GM12878 (cell line): ENCODE measurements at regions not wholly inside any gene's neighbourhood (a gene's known extent, or its start where the extent isn't known, plus 50 kb on each side); places are given as distances from the start of the nearest gene placed in this dataset.

Source experiments
- ATAC-seq: fragments of 200-7000 bp; cut with Tn5 transposase; 3 replicates; pipeline ENCODE4 v1.9.1; 2020; ENCODE audit warnings: mild to moderate bottlenecking, moderate library complexity
- BruUV-seq: library from RNA; stranded (reverse); fragments of 400-500 nt; replicated peaks from 2 replicates; lab custom pipeline; 2021; lab: Mats Ljungman, UMichigan
- CTCF ChIA-PET: fragments of 300-600 bp; sonication (Branson Sonifier 250); formaldehyde crosslinking; extraction: SDS; loops from one replicate; lab custom pipeline; 2021; ENCODE audit warnings: inconsistent platforms; lab: Yijun Ruan, JAX
- POLR2A ChIA-PET: fragments of 350-600 bp; formaldehyde crosslinking; extraction: SDS; loops from one replicate; lab custom pipeline; 2021; ENCODE audit warnings: inconsistent platforms; lab: Charles Lee
- RAD21 ChIA-PET: fragments of 300-600 bp; sonication (Branson Sonifier 250); formaldehyde crosslinking; loops from one replicate; lab custom pipeline; 2023; ENCODE audit warnings: antibody characterized with exemption; ENCODE audit not compliant: unreplicated experiment; lab: Charles Lee
- SMC1A ChIA-PET: fragments of 300-600 bp; sonication (Branson Sonifier 250); formaldehyde crosslinking; loops from one replicate; lab custom pipeline; 2023; ENCODE audit not compliant: unreplicated experiment, uncharacterized antibody; lab: Charles Lee
- DNase-seq: peaks from one replicate; pipeline ENCODE4 v3.0.0-alpha.2; 2011; ENCODE audit warnings: low read depth, low spot score
- FAIRE-seq: peaks from 3 replicates; lab custom pipeline; 2011; peaks lifted over from hg19 to GRCh38; lab: Jason Lieb, UNC
- H2AFZ ChIP-seq: 2 replicates; pipeline ENCODE4 v1.6.0; 2011; ENCODE audit warnings: low read depth, low read length, control low read depth; ENCODE audit not compliant: control insufficient read depth
- H3K27ac ChIP-seq: 2 replicates; pipeline ENCODE4 v1.5.1; 2011; ENCODE audit warnings: control low read depth; ENCODE audit not compliant: control insufficient read depth, insufficient read depth
- H3K27me3 ChIP-seq, 2 experiments: replicated peaks in 1 of 2; 2 replicates each; pipeline versions ENCODE4 v1.6.0 to v1.6.1; 2011; ENCODE audit warnings: low read length in 1 of 2; ENCODE audit not compliant: control insufficient read depth in 2 of 2, insufficient read depth in 2 of 2
- H3K36me3 ChIP-seq, 2 experiments: 2 replicates each; pipeline ENCODE4 v1.5.1; 2011; ENCODE audit warnings: low read length in 1 of 2; ENCODE audit not compliant: control insufficient read depth in 2 of 2, insufficient read depth in 2 of 2
- H3K4me1 ChIP-seq: 2 replicates; pipeline ENCODE4 v1.6.1; 2011; ENCODE audit warnings: mild to moderate bottlenecking, low read length, moderate library complexity, mixed read lengths; ENCODE audit not compliant: control insufficient read depth, insufficient read depth
- H3K4me2 ChIP-seq: 2 replicates; pipeline ENCODE4 v1.6.0; 2011; ENCODE audit warnings: control low read depth; ENCODE audit not compliant: control insufficient read depth, insufficient read depth
- H3K4me3 ChIP-seq: fragments of 200-600 bp; sonication (generic); 2 replicates; pipeline ENCODE4 v1.5.1; 2016
- H3K79me2 ChIP-seq: 2 replicates; pipeline ENCODE4 v1.6.0; 2011; ENCODE audit warnings: low read length; ENCODE audit not compliant: control insufficient read depth, insufficient read depth
- H3K9ac ChIP-seq: 2 replicates; pipeline ENCODE4 v1.8.0; 2011; ENCODE audit warnings: low read length, control low read depth, mixed read lengths; ENCODE audit not compliant: control insufficient read depth, insufficient read depth
- H3K9me3 ChIP-seq: replicated peaks from 3 replicates; pipeline ENCODE4 v1.5.1; 2011; ENCODE audit warnings: mild to moderate bottlenecking, low read length; ENCODE audit not compliant: control insufficient read depth, insufficient read depth
- H4K20me1 ChIP-seq: 2 replicates; pipeline ENCODE4 v1.6.0; 2011; ENCODE audit not compliant: control insufficient read depth, insufficient read depth
- BCLAF1 ChIP-seq: fragments of 450-650 bp; IDR thresholded peaks from 2 replicates; pipeline ENCODE4 v1.6.1; 2017; ENCODE audit warnings: antibody characterized with exemption, mild to moderate bottlenecking, moderate library complexity
- BHLHE40 ChIP-seq, 2 experiments: fragments of 450-650 bp in 1 of 2; IDR thresholded peaks; 2 replicates each; pipeline ENCODE4 v1.6.1; 2011 to 2017; ENCODE audit warnings: low read depth in 2 of 2, borderline replicate concordance in 1 of 2, improper control_type of control experiment in 1 of 2, low read length in 1 of 2, mild to moderate bottlenecking in 1 of 2
- CEBPB ChIP-seq, 2 experiments: fragments of 150-350 bp in 1 of 2; IDR thresholded peaks; 2 replicates each; pipeline ENCODE4 v1.6.1; 2012 to 2014; ENCODE audit warnings: low read depth in 2 of 2, low read length in 2 of 2, borderline replicate concordance in 1 of 2, inconsistent platforms in 1 of 2
- EP300 ChIP-seq, 2 experiments: fragments of 150-350 bp in 1 of 2; IDR thresholded peaks; 2 replicates each; pipeline ENCODE4 v1.6.1; 2011 to 2012; ENCODE audit warnings: low read depth in 2 of 2, low read length in 2 of 2, borderline replicate concordance in 1 of 2, improper control_type of control experiment in 1 of 2, inconsistent platforms in 1 of 2; ENCODE audit not compliant: control insufficient read depth in 1 of 2
- MEF2A ChIP-seq: IDR thresholded peaks from 2 replicates; pipeline ENCODE4 v1.6.1; 2011; ENCODE audit warnings: low read depth, mild to moderate bottlenecking, low read length, moderate library complexity; ENCODE audit not compliant: insufficient read depth
- NRF1 ChIP-seq: conservative IDR thresholded peaks from 2 replicates; pipeline ENCODE4 v1.6.1; 2011; ENCODE audit warnings: mild to moderate bottlenecking, low read depth, low read length, improper control_type of control experiment
- PAX5 ChIP-seq: IDR thresholded peaks from 2 replicates; pipeline ENCODE4 v1.6.1; 2011; ENCODE audit warnings: low read depth, low read length, borderline replicate concordance
- PBX3 ChIP-seq: IDR thresholded peaks from 2 replicates; pipeline ENCODE4 v1.6.1; 2011; ENCODE audit warnings: mild to moderate bottlenecking, low read depth, low read length, moderate library complexity; ENCODE audit not compliant: insufficient replicate concordance
- RB1 ChIP-seq: fragments of 450-650 bp; formaldehyde crosslinking; IDR thresholded peaks from 2 replicates; pipeline ENCODE4 v1.6.1; 2017; ENCODE audit warnings: mild to moderate bottlenecking, borderline replicate concordance
- SMAD5 ChIP-seq: IDR thresholded peaks from 2 replicates; pipeline ENCODE4 v1.6.1; 2016; ENCODE audit warnings: antibody characterized with exemption, low read depth
- SUPT20H ChIP-seq: IDR thresholded peaks from 2 replicates; pipeline ENCODE4 v1.6.1; 2011; ENCODE audit warnings: low read depth, mild to moderate bottlenecking, low read length, moderate library complexity, borderline replicate concordance; ENCODE audit not compliant: control insufficient read depth
- USF1 ChIP-seq: IDR thresholded peaks from 2 replicates; pipeline ENCODE4 v1.6.1; 2011; ENCODE audit warnings: borderline replicate concordance, low read depth, mild to moderate bottlenecking, moderate library complexity, mixed read lengths, low read length; ENCODE audit not compliant: insufficient read depth; ENCODE audit errors: extremely low read length
- WRNIP1 ChIP-seq: IDR thresholded peaks from 2 replicates; pipeline ENCODE4 v1.6.1; 2011; ENCODE audit warnings: low read depth, low read length, improper control_type of control experiment, borderline replicate concordance
- WGBS: methylation state at CpG from one replicate; pipeline ENCODE4 v1.1.6; 2016; ENCODE audit warnings: low lambda C conversion rate; ENCODE audit not compliant: insufficient replicate concordance, insufficient coverage; ENCODE audit errors: missing lambda C conversion rate; 5-methylcytosine and 5-hydroxymethylcytosine counted together
- in situ Hi-C: fragments of 300-500 bp; cut with MboI; formaldehyde crosslinking; loops from 9 replicates; pipeline ENCODE4 v1.14.3; 2018; ENCODE audit warnings: mixed read lengths
- intact Hi-C: fragments of 100-400 bp; cut with micrococcal nuclease; formaldehyde crosslinking; loops from one replicate; pipeline ENCODE4 v1.14.2; 2022; ENCODE audit not compliant: unreplicated experiment
- TF ChIP-seq, protein P1 (sequence below): fragments of 150-350 bp; IDR thresholded peaks from 2 replicates; pipeline ENCODE4 v1.6.1; 2014; ENCODE audit warnings: mild to moderate bottlenecking, low read depth, low read length

GRCh38 chr10:109417803-109418202, 505.5 kb downstream of the XPNPEP1 start:
- Histone ChIP-seq H3K9me3 (no peaks in the 10 kb centered on the region), H3K4me3 (no peak overlapping the region), H3K9ac (no peak overlapping the region), H3K36me3 (no peaks in the 10 kb centered on the region), H4K20me1 (no peaks in the 10 kb centered on the region), H3K27ac (no peak overlapping the region), H2AFZ (no peak overlapping the region), H3K4me1 (no peaks in the 10 kb centered on the region), H3K79me2 (no peaks in the 10 kb centered on the region), H3K4me2 (no peak overlapping the region), H3K27me3 (no peaks in the 10 kb centered on the region)
- DNase-seq (no peak), FAIRE-seq (no peak), ATAC-seq (no peak)
- TF ChIP-seq, protein P1, sequence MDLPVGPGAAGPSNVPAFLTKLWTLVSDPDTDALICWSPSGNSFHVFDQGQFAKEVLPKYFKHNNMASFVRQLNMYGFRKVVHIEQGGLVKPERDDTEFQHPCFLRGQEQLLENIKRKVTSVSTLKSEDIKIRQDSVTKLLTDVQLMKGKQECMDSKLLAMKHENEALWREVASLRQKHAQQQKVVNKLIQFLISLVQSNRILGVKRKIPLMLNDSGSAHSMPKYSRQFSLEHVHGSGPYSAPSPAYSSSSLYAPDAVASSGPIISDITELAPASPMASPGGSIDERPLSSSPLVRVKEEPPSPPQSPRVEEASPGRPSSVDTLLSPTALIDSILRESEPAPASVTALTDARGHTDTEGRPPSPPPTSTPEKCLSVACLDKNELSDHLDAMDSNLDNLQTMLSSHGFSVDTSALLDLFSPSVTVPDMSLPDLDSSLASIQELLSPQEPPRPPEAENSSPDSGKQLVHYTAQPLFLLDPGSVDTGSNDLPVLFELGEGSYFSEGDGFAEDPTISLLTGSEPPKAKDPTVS, result no peak
- TF ChIP-seq BHLHE40 (IDR thresholded peaks at IDR 0.05; ENCODE audit: borderline replicate concordance in 1 of 2, low read depth in 2 of 2, low read length in 1 of 2), result no peak
- no peak for TF ChIP-seq EP300 (IDR thresholded peaks at IDR 0.05; ENCODE audit: borderline replicate concordance in 1 of 2, control insufficient read depth in 1 of 2, low read depth in 2 of 2, low read length in 2 of 2)
- TF ChIP-seq USF1, result no peak
- TF ChIP-seq NRF1, result no peak
- no peak for TF ChIP-seq PAX5
- no peak for TF ChIP-seq PBX3
- no peak for TF ChIP-seq SUPT20H
- TF ChIP-seq WRNIP1, result no peak
- no peak for TF ChIP-seq CEBPB (IDR thresholded peaks at IDR 0.05; ENCODE audit: borderline replicate concordance in 1 of 2, low read depth in 2 of 2, low read length in 2 of 2)
- no peak for TF ChIP-seq MEF2A
- TF ChIP-seq RB1, result no peak
- no peak for TF ChIP-seq SMAD5
- TF ChIP-seq BCLAF1, result no peak
- ChIA-PET RAD21 (no interaction called here), SMC1A (no interaction called here), CTCF (no interaction called here), POLR2A (no interaction called here)
- in situ Hi-C loops, result no loop called here
- intact Hi-C loops, result no loop called here
- 20% methylated on average over 4 of the region's 4 CpGs for WGBS
- BruUV-seq, result no TSS peak
